Astrocyte of the spinal cord (primary cell): ENCODE measurements at regions not wholly inside any gene's neighbourhood (a gene's known extent, or its start where the extent isn't known, plus 50 kb on each side); places are given as distances from the start of the nearest gene placed in this dataset.

Experiments
- DNase-seq: peaks from one replicate; pipeline ENCODE4 v3.0.0; 2011; ENCODE audit warnings: low read depth, low spot score
- H3K4me3 ChIP-seq: 2 replicates; pipeline ENCODE4 v1.5.1; 2011; ENCODE audit warnings: low read depth, mild to moderate bottlenecking, low read length, moderate library complexity
- in situ Hi-C: cut with HindIII; loops from 2 replicates; pipeline ENCODE4 v1.10.0; 2017; ENCODE audit warnings: low sequenced_read_pairs
- TF ChIP-seq, protein P1 (sequence below): IDR thresholded peaks from 2 replicates; pipeline ENCODE4 v1.5.1; 2012; ENCODE audit warnings: low read depth, mild to moderate bottlenecking, low read length, inconsistent platforms

DNA sequence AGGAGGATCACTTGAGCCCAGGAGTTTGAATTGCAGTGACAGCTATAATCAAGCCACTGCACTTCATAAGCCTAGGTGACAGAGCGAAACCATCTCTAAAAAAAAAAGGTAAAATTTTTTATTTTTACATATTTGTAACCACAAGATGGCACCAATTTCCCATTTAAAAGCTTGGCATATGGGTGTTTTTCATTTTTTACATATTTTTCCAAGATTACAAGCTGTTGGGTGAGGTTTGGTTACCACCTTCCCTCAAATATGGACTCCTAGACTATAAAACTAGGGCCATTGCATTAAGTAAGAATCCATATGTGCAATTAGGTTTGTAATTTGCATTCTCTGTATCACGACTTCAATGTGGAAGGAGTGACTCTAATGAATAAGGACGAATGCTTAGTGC lies 129.3 kb upstream of the ACBD5 start:
- H3K4me3 ChIP-seq = no peak overlapping the region
- in situ Hi-C loops = no loop called here
- TF ChIP-seq, protein P1, sequence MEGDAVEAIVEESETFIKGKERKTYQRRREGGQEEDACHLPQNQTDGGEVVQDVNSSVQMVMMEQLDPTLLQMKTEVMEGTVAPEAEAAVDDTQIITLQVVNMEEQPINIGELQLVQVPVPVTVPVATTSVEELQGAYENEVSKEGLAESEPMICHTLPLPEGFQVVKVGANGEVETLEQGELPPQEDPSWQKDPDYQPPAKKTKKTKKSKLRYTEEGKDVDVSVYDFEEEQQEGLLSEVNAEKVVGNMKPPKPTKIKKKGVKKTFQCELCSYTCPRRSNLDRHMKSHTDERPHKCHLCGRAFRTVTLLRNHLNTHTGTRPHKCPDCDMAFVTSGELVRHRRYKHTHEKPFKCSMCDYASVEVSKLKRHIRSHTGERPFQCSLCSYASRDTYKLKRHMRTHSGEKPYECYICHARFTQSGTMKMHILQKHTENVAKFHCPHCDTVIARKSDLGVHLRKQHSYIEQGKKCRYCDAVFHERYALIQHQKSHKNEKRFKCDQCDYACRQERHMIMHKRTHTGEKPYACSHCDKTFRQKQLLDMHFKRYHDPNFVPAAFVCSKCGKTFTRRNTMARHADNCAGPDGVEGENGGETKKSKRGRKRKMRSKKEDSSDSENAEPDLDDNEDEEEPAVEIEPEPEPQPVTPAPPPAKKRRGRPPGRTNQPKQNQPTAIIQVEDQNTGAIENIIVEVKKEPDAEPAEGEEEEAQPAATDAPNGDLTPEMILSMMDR = no peak
- DNase-seq = no peak

DNA sequence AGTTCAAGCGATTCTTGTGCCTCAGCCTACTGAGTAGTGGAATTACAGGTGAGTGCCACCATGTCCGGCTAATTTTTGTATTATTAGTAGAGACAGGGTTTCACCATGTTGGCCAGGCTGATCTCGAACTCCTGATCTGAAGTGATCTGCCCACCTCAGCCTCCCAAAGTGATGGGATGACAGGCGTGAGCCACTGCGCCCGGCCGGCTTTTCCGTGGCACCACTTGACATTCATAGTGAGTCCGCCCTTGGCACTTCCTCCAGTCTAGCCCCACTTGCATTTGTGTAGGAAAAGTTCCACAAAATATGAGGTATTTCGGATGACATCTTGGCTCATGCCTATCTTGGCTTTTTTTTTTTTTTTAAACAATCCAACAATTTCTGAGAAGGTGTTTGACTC lies 128.1 kb upstream of the ACBD5 start:
- in situ Hi-C loops = no loop called here
- TF ChIP-seq, protein P1 = no peak
- no peak overlapping the region for H3K4me3 ChIP-seq
- no peak for DNase-seq

DNA sequence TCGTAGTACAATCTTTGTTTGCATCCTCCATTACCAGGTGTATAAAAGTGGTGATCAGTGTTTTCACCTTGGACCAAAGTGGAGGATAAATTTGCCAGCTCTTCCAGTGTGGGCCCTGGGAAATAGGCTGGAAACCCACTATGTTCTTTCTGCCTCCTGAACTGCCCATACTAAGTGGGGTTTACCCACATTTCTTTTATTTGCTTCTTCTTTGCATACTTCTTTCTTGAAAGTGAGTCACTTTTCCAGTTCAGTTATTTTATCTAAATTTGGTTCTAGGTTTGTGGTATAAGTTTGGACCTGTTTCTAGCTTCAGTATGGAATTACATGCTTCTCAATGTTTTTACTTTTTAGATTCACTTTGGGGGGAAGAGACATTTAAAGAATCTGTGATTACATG lies 126.2 kb upstream of the ACBD5 start:
- no peak overlapping the region for H3K4me3 ChIP-seq
- no peak for DNase-seq
- in situ Hi-C loops = no loop called here
- TF ChIP-seq, protein P1 = no peak

DNA sequence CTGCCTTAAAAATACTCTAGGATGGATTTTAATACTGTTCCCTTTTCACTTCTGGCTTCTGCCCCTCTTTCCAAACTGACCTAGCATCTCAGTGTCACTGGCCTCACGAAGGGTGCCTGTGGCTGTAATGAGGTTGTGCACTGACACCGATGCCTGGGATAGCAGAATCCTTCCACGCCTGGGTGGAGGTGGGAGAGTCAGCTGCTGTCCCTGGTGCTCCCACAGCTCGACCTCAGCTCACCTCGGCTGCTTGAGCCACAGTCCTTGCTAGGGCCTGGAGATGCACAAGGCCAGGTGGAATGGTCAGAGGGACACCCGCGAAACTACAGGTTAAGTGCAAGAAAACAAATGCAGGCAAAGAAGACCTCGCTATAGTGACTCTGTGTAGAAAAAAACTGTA lies 123.4 kb upstream of the ACBD5 start:
- no peak overlapping the region for H3K4me3 ChIP-seq
- TF ChIP-seq, protein P1 = no peak
- no peak for DNase-seq
- in situ Hi-C loops = no loop called here

DNA sequence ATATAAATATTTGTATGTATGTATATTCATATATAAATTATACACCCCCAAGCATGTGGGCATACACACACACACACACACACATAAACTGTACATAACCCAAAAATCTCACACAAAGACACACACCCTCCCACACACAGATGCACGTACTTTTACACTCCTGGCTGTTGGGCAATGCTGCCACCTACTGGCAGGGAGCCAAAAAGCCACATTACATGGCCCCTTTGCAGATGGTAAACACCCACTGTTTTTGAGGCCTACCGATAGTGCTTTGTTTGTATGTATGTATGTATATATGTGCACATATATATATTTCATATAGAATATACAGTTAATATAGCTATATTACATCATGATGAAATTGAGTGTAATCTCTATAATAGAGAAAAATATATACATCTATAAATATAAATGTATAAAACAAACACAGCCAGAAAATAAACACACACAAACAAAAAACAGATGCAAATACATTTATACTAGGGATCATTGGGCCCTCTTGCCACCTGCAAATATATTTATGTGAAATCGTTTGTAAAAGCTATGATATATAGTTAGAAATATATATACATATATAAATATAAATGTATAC lies 120.1 kb upstream of the ACBD5 start:
- TF ChIP-seq, protein P1 = peak; percentile 92
- peak; percentile 73 for DNase-seq
- no peak overlapping the region for H3K4me3 ChIP-seq
- in situ Hi-C loops = no loop called here

DNA sequence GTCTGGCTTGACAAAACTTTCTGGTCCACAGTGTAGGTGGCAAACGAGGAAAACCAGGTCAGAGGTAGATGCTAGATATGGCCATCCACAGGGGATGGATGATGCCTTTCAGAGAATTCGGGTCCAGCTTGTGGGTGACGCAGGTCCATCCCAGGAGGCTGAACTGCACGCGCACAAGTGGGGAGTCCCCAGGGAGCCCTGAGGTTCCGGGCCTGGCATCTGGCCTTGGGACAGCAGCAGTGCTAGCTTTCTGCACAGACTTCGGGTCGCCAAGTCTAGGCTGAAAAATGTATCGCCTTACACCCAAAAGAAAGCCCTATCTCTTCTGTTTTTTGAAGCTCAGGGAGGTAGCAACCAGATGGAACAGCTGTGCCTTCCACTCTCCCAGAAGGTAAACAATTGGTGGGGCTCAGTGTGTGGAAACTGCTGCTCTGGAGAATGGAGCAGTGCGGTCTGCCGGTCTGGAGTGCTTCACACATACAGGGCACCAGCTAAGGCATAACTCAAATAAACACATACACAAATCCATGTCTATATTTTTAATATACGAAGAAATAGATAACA lies 119.3 kb upstream of the ACBD5 start:
- TF ChIP-seq, protein P1 = no peak
- no peak overlapping the region for H3K4me3 ChIP-seq
- in situ Hi-C loops = no loop called here
- no peak for DNase-seq
